Liver (tissue), 8 donors: ENCODE measurements at regions not wholly inside any gene's neighbourhood (a gene's known extent, or its start where the extent isn't known, plus 50 kb on each side); places are given as distances from the start of the nearest gene placed in this dataset.

Experiments used
- DNase-seq: peaks from one replicate; pipeline ENCODE4 v3.0.0-alpha.2; 2017; ENCODE audit warnings: low spot score
- H3K27ac ChIP-seq, 2 donors: one replicate each; pipeline ENCODE4 v1.7.0; 2013; ENCODE audit warnings: inconsistent platforms in 2 of 2, low read length in 2 of 2, control low read depth in 1 of 2, low read depth in 1 of 2, mild to moderate bottlenecking in 1 of 2
- H3K27me3 ChIP-seq, 4 donors: one replicate each; pipeline versions ENCODE4 v1.6.1 to v1.7.0; 2013; ENCODE audit warnings: low read length in 3 of 4, inconsistent platforms in 1 of 4, mild to moderate bottlenecking in 1 of 4, moderate library complexity in 1 of 4; ENCODE audit not compliant: control insufficient read depth in 4 of 4, insufficient read depth in 4 of 4
- H3K36me3 ChIP-seq, 4 donors: one replicate each; pipeline versions ENCODE4 v1.6.1 to v1.7.0; 2013; ENCODE audit warnings: low read length in 3 of 4, mild to moderate bottlenecking in 3 of 4, low read depth in 1 of 4, moderate library complexity in 1 of 4; ENCODE audit not compliant: control insufficient read depth in 4 of 4, insufficient read depth in 3 of 4
- H3K4me1 ChIP-seq, 4 donors: one replicate each; pipeline versions ENCODE4 v1.6.1 to v1.7.0; 2013; ENCODE audit warnings: low read length in 3 of 4, mild to moderate bottlenecking in 3 of 4, moderate library complexity in 1 of 4; ENCODE audit not compliant: control insufficient read depth in 4 of 4, insufficient read depth in 4 of 4
- H3K4me3 ChIP-seq, 3 donors: one replicate each; pipeline versions ENCODE4 v1.6.1 to v1.7.0; 2013; ENCODE audit warnings: low read length in 3 of 3, control low read depth in 1 of 3, low read depth in 1 of 3, mild to moderate bottlenecking in 1 of 3
- H3K9ac ChIP-seq, 2 donors: one replicate each; pipeline ENCODE4 v1.7.0; 2013; ENCODE audit warnings: low read length in 2 of 2, mild to moderate bottlenecking in 2 of 2, moderate library complexity in 2 of 2, control low read depth in 1 of 2, low read depth in 1 of 2
- H3K9me3 ChIP-seq, 4 donors: one replicate each; pipeline versions ENCODE4 v1.6.1 to v1.7.0; 2013; ENCODE audit warnings: low read length in 3 of 4; ENCODE audit not compliant: control insufficient read depth in 4 of 4
- ATF3 ChIP-seq: IDR thresholded peaks from 2 replicates; pipeline ENCODE4 v1.6.1; 2016; ENCODE audit warnings: antibody characterized with exemption
- CTCF ChIP-seq: fragments of 150-350 bp; IDR thresholded peaks from 2 replicates; pipeline ENCODE4 v1.5.1; 2017; ENCODE audit warnings: improper control_type of control experiment, low read depth, low read length; ENCODE audit not compliant: missing input control
- EGR1 ChIP-seq, 2 donors: IDR thresholded peaks; 2 replicates each; pipeline ENCODE4 v1.6.1; 2016 to 2018; ENCODE audit warnings: antibody characterized with exemption in 2 of 2, low read depth in 2 of 2
- FOXA1 ChIP-seq: IDR thresholded peaks from 2 replicates; pipeline ENCODE4 v1.6.1; 2016; ENCODE audit warnings: antibody characterized with exemption
- FOXA2 ChIP-seq: IDR thresholded peaks from 2 replicates; pipeline ENCODE4 v1.6.1; 2016; ENCODE audit warnings: antibody characterized with exemption
- GABPA ChIP-seq, 2 donors: IDR thresholded peaks in 1 of 2; conservative IDR thresholded peaks in 1 of 2; 2 replicates each; pipeline ENCODE4 v1.6.1; 2016; ENCODE audit warnings: antibody characterized with exemption in 2 of 2, mild to moderate bottlenecking in 1 of 2, moderate library complexity in 1 of 2
- HNF4A ChIP-seq, 2 donors: conservative IDR thresholded peaks; 2 replicates each; pipeline ENCODE4 v1.6.1; 2016; ENCODE audit warnings: antibody characterized with exemption in 2 of 2, mild to moderate bottlenecking in 2 of 2
- HNF4G ChIP-seq: IDR thresholded peaks from 2 replicates; pipeline ENCODE4 v1.6.1; 2016; ENCODE audit warnings: antibody characterized with exemption
- MAX ChIP-seq: IDR thresholded peaks from 2 replicates; pipeline ENCODE4 v1.6.1; 2016; ENCODE audit warnings: antibody characterized with exemption
- NR2F2 ChIP-seq: IDR thresholded peaks from 2 replicates; pipeline ENCODE4 v1.6.1; 2016; ENCODE audit warnings: antibody characterized with exemption
- RAD21 ChIP-seq, 2 donors: IDR thresholded peaks; 2 replicates each; pipeline ENCODE4 v1.6.1; 2016; ENCODE audit warnings: antibody characterized with exemption in 2 of 2, mild to moderate bottlenecking in 2 of 2
- RXRA ChIP-seq, 2 donors: IDR thresholded peaks; 2 replicates each; pipeline ENCODE4 v1.6.1; 2017 to 2018; ENCODE audit warnings: antibody characterized with exemption in 2 of 2, mild to moderate bottlenecking in 1 of 2
- SP1 ChIP-seq: IDR thresholded peaks from 2 replicates; pipeline ENCODE4 v1.6.1; 2018; ENCODE audit warnings: antibody characterized with exemption, mild to moderate bottlenecking
- TAF1 ChIP-seq: conservative IDR thresholded peaks from 2 replicates; pipeline ENCODE4 v1.6.1; 2016; ENCODE audit warnings: antibody characterized with exemption, mild to moderate bottlenecking
- YY1 ChIP-seq: IDR thresholded peaks from 2 replicates; pipeline ENCODE4 v1.6.1; 2016; ENCODE audit warnings: antibody characterized with exemption, mild to moderate bottlenecking
- ZBTB33 ChIP-seq: IDR thresholded peaks from 2 replicates; pipeline ENCODE4 v1.6.1; 2016; ENCODE audit warnings: antibody characterized with exemption
- WGBS: extraction: QIAGEN DNeasy Blood & Tissue Kit; methylation state at CpG from one replicate; pipeline ENCODE4 v1.1.7; 2013; 5-methylcytosine and 5-hydroxymethylcytosine counted together
- donor health status: healthy.
- donor health status: healthy.
- donor health status: healthy.
- donor health status: healthy.
- donor health status: healthy.

GRCh38 chr13:84649853-84650252 lies 767.6 kb upstream of the SLITRK1 start:
- WGBS: 65% methylated on average over 4 of the region's 4 CpGs
- Histone ChIP-seq H3K9me3 (no peaks in the 10 kb centered on the region), H3K27ac (no peak overlapping the region), H3K27me3 (no peaks in the 10 kb centered on the region), H3K4me1 (no peaks in the 10 kb centered on the region), H3K4me3 (no peak overlapping the region), H3K9ac (no peak overlapping the region), H3K36me3 (no peaks in the 10 kb centered on the region)
- TF ChIP-seq YY1 (no peak), ATF3 (no peak), HNF4G (no peak), GABPA (IDR thresholded peaks at IDR 0.05 in 1 of 2, conservative IDR thresholded peaks at IDR 0.05 in 1 of 2) (no peak), RXRA (IDR thresholded peaks at IDR 0.05) (no peak), NR2F2 (no peak), HNF4A (conservative IDR thresholded peaks at IDR 0.05) (no peak)
- DNase-seq: no peak

- 53% methylated on average over 2 of the region's 2 CpGs for WGBS
- H3K4me3 ChIP-seq: no peak overlapping the region
- H3K9ac ChIP-seq: no peak overlapping the region
- no peaks in the 10 kb centered on the region for H3K27me3 ChIP-seq
- no peak for DNase-seq
- no peaks in the 10 kb centered on the region for H3K36me3 ChIP-seq
- H3K9me3 ChIP-seq: no peaks in the 10 kb centered on the region
- H3K27ac ChIP-seq: no peak overlapping the region
- H3K4me1 ChIP-seq: no peaks in the 10 kb centered on the region
- no peak for TF ChIP-seq MAX
- no peak for TF ChIP-seq NR2F2
- TF ChIP-seq GABPA (IDR thresholded peaks at IDR 0.05 in 1 of 2, conservative IDR thresholded peaks at IDR 0.05 in 1 of 2): no peak
- no peak for TF ChIP-seq ATF3
- no peak for TF ChIP-seq RAD21 (IDR thresholded peaks at IDR 0.05)
Measured at GRCh38 chr13:84648069-84648640, 765.9 kb upstream of the SLITRK1 start.

GRCh38 chr13:84646957-84647356 lies 764.7 kb upstream of the SLITRK1 start:
- H3K4me3 ChIP-seq: no peak overlapping the region
- no peaks in the 10 kb centered on the region for H3K36me3 ChIP-seq
- H3K4me1 ChIP-seq: no peaks in the 10 kb centered on the region
- H3K27ac ChIP-seq: no peak overlapping the region
- WGBS: 71% methylated on average over 3 of the region's 3 CpGs
- H3K9me3 ChIP-seq: no peaks in the 10 kb centered on the region
- H3K9ac ChIP-seq: no peak overlapping the region
- TF ChIP-seq GABPA (IDR thresholded peaks at IDR 0.05 in 1 of 2, conservative IDR thresholded peaks at IDR 0.05 in 1 of 2): no peak
- DNase-seq: no peak
- no peaks in the 10 kb centered on the region for H3K27me3 ChIP-seq

- no peaks in the 10 kb centered on the region for H3K4me1 ChIP-seq
- H3K27ac ChIP-seq: no peak overlapping the region
- no peak overlapping the region for H3K4me3 ChIP-seq
- H3K27me3 ChIP-seq: no peaks in the 10 kb centered on the region
- H3K36me3 ChIP-seq: no peaks in the 10 kb centered on the region
- WGBS: 51% methylated on average over 4 of the region's 4 CpGs
- no peak overlapping the region for H3K9ac ChIP-seq
- no peaks in the 10 kb centered on the region for H3K9me3 ChIP-seq
- no peak for DNase-seq
- TF ChIP-seq RXRA (IDR thresholded peaks at IDR 0.05): no peak
- TF ChIP-seq ZBTB33: no peak
- no peak for TF ChIP-seq SP1
- no peak for TF ChIP-seq GABPA (IDR thresholded peaks at IDR 0.05 in 1 of 2, conservative IDR thresholded peaks at IDR 0.05 in 1 of 2)
- TF ChIP-seq HNF4G: no peak
- TF ChIP-seq CTCF: no peak
- TF ChIP-seq MAX: no peak
- TF ChIP-seq TAF1: no peak
- TF ChIP-seq FOXA1: no peak
- TF ChIP-seq EGR1 (IDR thresholded peaks at IDR 0.05; ENCODE audit: low read depth in 2 of 2): no peak
- no peak for TF ChIP-seq FOXA2
- TF ChIP-seq RAD21 (IDR thresholded peaks at IDR 0.05): no peak
- TF ChIP-seq YY1: no peak
Measured at GRCh38 chr13:84645196-84646012, 763.1 kb upstream of the SLITRK1 start.
